ENCODE measurements at regions not wholly inside any gene's neighbourhood (a gene's known extent, or its start where the extent isn't known, plus 50 kb on each side); places are given as distances from the start of the nearest gene placed in this dataset.

- FAIRE-seq = no peak
- no peak for DNase-seq (ENCODE audit: low spot score in 2 of 2)
These were observed 1343.2 kb upstream of the LRRTM1 start for GRCh38 chr2:81647715-81648230.

GRCh38 chr2:81645745-81646301 lies 1341.3 kb upstream of the LRRTM1 start:
- no peak for DNase-seq (ENCODE audit: low spot score in 2 of 2)
- no peak for FAIRE-seq

DNA sequence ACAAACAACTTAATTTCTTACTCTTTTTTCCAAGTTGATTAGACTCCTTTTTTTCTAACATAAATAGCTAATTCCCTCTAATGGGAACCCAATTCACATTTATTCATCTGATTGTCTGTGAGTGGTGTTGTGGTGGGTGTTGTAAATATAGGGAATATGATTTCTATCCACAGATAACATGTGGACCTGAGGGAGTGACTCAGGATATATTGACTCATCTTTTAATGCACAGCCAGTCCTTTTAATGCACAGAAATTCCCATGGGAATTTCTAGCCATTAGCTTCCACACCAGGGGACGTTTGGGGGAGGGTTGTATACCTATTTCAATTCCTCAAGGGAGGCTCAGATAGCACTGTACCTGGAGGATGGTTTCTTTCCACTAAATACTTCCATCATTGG lies 1339.6 kb upstream of the LRRTM1 start:
- FAIRE-seq = no peak

DNA sequence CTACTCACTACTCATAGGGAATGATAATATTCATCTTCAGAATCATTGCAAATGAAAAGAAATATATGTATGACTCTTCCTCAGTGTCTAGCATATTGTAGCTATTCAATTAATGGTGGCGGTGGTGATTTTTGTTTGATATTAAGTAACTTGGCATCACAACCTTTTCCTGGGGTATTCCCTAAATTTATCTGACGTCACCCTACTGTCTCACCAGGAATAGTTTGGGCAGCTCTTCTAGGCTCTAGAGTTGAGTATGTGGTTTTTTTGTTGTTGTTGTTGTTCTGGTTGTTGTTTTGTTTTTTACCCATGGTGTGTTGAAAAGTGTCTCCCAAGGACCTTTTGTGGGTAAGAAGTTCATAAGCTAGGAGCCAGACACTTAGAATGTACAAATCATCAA lies 1320.3 kb upstream of the LRRTM1 start:
- no peak for FAIRE-seq

More for the DNA sequence above, 1339.6 kb upstream of the LRRTM1 start:
- DNase-seq (ENCODE audit: low spot score in 2 of 2) = no peak

DNA sequence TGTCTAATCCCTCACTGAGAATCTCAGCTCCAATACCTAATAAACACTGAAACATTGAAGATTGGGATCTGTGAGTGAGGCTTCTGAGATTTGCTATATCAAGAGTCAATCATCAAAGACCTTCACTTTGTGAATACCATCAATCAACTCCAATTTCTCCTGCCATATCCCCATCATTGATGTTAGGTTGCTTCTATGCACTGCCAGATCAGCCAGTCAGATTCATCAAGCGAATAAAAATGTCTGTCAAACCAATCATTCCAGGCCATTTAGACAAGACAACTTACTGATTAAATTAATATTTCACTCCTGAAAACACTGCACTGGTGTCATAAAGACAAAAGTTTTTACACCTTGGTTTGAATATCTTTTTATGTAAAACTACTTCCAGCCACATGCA lies 1295.5 kb upstream of the LRRTM1 start:
- DNase-seq (ENCODE audit: low spot score in 2 of 2) (no peak), FAIRE-seq (no peak)

More for the DNA sequence above, 1320.3 kb upstream of the LRRTM1 start:
- no peak for DNase-seq (ENCODE audit: low spot score in 2 of 2)

DNA sequence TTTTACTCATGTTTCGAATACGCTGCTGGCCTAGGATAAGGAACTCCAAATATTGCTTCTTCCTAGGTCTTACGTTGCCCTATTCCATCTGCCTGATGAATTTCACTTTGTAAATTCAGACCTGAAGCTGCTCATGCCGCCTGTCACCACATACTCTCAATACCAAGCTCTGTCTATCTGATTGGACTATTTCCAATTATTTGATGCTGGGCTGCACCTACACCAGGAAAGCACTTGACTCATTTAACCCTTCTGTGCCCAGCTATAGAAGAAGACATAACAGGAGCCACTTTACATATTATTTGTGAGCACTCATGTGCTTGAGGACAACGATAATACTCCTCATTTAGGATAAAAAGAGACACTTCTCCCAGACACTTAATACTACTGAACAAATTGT lies 1293.9 kb upstream of the LRRTM1 start:
- FAIRE-seq (no peak), DNase-seq (ENCODE audit: low spot score in 2 of 2) (no peak)

DNA sequence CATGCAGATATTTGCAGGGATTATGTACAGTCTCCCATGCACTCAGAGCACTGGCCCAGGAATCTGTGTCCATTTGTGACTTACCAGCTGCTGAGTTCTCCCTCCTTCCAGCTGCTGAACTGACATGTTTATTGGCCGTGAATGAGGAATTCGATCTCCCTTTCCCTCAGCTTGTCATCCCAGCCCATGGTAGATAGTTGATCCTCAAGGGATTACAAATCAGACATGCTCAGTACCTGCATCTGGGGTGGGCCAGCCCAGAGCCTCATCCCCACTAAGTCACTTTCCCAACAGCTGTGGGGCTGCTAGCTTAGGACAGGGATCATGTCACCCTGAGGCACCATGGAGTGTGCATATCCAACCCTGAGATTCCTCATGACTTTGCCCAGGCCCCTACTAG lies 1284.9 kb upstream of the LRRTM1 start:
- no peak for DNase-seq (ENCODE audit: low spot score in 2 of 2)
- FAIRE-seq = no peak

GRCh38 chr2:81583311-81584108 lies 1279.0 kb upstream of the LRRTM1 start:
- DNase-seq (ENCODE audit: low spot score in 2 of 2) (no peak), FAIRE-seq (no peak)

DNA sequence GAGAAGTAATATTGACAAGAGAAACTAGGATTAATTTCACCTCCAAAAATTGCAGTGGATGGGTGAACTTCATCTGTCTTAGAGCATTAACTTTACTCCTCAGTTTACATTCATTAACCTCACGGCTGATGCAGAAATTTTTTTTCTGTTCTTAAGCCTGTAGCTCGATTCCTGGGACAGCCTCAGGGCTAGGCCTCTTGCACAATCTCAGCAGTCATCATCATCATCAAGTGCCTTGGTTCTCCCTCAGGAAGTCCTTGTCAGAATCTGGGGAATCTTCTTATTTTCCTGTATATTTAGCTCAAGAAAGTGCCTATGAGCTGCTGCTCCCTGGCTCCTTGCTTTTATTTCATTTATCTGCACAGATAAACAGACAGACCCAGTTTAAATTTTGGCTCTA lies 1272.2 kb upstream of the LRRTM1 start:
- no peak for FAIRE-seq
- DNase-seq (ENCODE audit: low spot score in 2 of 2) = no peak

DNA sequence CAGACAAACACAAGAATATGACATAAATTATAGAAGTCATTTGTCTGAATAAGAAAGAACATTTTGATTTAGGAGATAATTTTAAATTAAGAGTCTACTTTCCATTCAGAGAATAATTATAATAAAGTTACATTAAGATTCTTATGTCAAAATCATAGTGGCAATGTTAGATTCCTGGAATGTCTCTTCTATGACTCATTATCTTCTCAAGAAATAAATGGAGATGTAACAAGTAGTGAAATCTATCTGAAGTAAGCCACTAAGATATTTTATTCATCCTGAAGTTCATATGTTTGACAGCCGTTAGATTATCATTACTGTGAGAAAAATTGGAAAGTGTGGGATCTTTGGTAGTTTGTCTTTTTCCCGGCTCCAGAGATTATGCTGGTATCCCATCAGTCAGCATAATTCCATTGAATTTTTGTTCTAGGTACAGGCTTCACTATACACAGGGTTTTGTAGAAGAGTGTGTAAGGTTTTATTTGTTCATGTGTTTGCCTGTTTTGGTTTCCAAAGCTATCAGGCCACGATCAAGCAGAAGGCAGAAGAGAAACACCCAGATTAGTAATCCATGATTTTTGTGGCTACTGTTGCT lies 1246.6 kb upstream of the LRRTM1 start:
- DNase-seq (ENCODE audit: low spot score in 2 of 2) = no peak
- FAIRE-seq = no peak

DNA sequence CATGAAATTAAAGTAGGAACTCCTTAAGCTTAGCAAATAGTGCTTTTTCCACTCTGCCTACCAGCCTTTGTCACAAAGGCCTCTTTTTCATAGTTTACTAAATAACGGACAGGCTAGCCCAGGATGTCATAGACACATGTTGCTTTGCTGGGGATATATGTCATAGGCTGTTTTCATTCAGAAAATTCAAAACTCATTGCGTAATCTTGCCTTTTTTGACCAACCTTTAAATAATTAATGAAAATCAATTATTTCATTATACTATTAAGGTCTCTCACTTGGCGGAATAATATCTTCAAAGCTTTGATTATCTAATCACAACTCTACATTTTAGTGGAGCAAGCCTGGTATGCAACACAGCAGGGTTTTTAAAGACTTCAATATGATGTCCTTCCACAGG lies 1245.7 kb upstream of the LRRTM1 start:
- no peak for FAIRE-seq

DNA sequence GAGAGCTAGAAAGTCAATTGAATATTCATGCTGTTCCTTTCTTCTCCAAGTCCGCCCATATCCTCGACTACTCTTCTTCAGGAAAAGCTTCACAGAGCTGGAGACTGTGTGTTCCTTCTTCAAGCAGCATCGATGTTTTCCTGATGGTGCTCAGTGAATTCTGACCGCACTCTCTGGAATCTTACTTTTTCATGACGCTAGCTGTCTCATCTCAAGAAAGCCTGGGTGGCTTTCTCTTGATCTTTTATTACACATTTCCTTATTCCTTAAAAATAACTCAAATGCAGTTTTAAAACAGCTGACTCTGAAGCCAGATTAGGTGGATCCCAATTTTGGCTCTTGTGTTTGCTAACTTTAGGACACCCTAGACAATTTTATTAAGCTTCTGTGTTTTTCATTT lies 1245.1 kb upstream of the LRRTM1 start:
- no peak for DNase-seq (ENCODE audit: low spot score in 2 of 2)
- no peak for FAIRE-seq

More for the DNA sequence above, 1245.7 kb upstream of the LRRTM1 start:
- DNase-seq (ENCODE audit: low spot score in 2 of 2) = no peak

DNA sequence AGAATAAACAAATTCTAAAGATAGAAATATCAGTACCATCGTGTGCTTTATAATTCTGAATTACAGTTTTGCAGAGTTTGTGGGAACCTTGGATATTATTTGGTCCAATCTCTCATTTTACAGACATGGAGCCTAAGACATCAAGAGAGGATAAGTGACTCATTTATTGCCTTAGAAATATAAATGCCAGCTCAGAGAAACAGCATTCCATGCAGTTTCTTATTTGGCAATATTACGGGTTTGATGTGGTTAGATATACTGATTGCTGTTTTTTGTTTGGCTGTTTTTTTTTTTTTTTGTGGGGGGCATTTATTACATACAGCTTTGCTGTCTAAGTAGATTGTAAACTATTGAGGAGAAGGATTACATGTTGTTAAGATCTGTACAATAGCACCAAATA lies 1241.1 kb upstream of the LRRTM1 start:
- FAIRE-seq (no peak), DNase-seq (ENCODE audit: low spot score in 2 of 2) (no peak)

- FAIRE-seq = no peak
- DNase-seq (ENCODE audit: low spot score in 2 of 2) = no peak
These were observed 1237.6 kb upstream of the LRRTM1 start for GRCh38 chr2:81542119-81542518.

GRCh38 chr2:81529944-81530343 lies 1225.4 kb upstream of the LRRTM1 start:
- FAIRE-seq = no peak

GRCh38 chr2:81528852-81529480 lies 1224.4 kb upstream of the LRRTM1 start:
- no peak for DNase-seq (ENCODE audit: low spot score in 2 of 2)
- no peak for FAIRE-seq

More at GRCh38 chr2:81529944-81530343, 1225.4 kb upstream of the LRRTM1 start:
- DNase-seq (ENCODE audit: low spot score in 2 of 2) = no peak

DNA sequence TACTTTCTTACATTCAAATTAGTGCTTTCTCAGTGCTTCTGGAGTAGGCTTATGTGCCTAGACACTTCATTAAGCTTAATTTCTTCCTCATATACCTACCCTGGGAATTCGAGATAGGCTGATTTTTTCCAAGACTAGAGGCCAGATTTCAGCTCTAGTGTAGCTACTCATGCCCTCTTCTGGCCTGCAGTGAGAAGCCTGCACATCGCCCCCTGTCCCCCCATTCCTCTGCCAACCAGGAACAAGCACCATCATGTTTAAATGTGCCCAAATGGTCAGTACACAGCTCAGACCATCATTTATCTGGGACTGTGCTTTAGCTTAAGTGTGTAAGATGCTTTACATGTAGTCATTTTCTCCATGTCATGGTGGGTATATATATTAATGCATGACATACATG lies 1218.8 kb upstream of the LRRTM1 start:
- DNase-seq (ENCODE audit: low spot score in 2 of 2) = no peak
- no peak for FAIRE-seq

- FAIRE-seq = no peak
These were observed 1208.8 kb upstream of the LRRTM1 start for GRCh38 chr2:81513328-81513727.

GRCh38 chr2:81505586-81505985 lies 1201.0 kb upstream of the LRRTM1 start:
- DNase-seq (ENCODE audit: low spot score in 2 of 2) (no peak), FAIRE-seq (no peak)

More at GRCh38 chr2:81513328-81513727, 1208.8 kb upstream of the LRRTM1 start:
- DNase-seq (ENCODE audit: low spot score in 2 of 2) = no peak

DNA sequence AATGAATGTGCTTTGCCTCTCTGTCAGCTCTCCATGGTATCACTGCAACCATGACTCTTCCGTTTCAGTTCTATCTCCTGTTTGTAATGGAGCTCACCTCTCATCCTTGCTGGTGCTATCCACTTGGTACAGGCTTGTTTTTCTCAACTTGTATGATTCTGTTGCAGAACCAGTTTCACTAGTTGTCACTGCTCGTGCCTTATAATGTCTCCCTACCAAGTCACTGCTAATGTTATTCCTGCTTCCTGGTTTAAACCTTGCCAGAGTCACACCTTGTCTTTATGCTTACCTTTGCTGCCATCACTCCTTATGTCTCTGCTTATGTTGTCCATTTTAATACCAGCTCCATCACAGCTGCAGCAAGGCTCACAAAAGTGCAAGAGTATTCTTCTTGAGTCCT lies 1191.0 kb upstream of the LRRTM1 start:
- no peak for DNase-seq (ENCODE audit: low spot score in 2 of 2)
- FAIRE-seq = no peak

DNA sequence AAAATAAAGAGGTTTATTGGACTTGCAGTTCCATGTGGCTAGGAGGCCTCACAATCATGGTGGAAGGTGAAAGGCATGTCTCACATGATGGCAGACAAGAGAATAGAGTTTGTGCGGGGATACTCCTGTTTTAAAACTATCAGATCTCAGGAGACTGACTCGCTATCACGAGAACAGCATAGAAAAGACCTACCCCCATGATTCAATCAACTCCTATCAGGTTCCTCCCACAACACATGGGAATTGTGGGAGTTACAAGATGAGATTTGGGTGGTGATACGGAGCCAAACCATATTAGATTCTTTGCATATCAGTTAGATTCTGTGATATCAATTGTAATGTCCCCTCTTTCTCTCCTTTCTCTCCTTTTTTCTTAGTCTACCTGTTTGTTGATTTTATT lies 1178.7 kb upstream of the LRRTM1 start:
- FAIRE-seq = no peak
- DNase-seq (ENCODE audit: low spot score in 2 of 2) = no peak

Data from frontal cortex (tissue), 3 donors.